ENCODE measurements at regions not wholly inside any gene's neighbourhood (a gene's known extent, or its start where the extent isn't known, plus 50 kb on each side); places are given as distances from the start of the nearest gene placed in this dataset.

- TF ChIP-seq POLR2A (IDR thresholded peaks at IDR 0.05) (no peak), CTCF (IDR thresholded peaks at IDR 0.05) (no peak), POLR2AphosphoS5 (IDR thresholded peaks at IDR 0.05) (no peak)
These were observed 249.3 kb downstream of the BLID start for GRCh38 chr11:121866754-121867153.
